IMR-90 (cell line): ENCODE measurements at regions not wholly inside any gene's neighbourhood (a gene's known extent, or its start where the extent isn't known, plus 50 kb on each side); places are given as distances from the start of the nearest gene placed in this dataset.

Experiments used
- ATAC-seq: fragments of 200-7000 bp; cut with Tn5 transposase; 2 replicates; pipeline ENCODE4 v1.9.1; 2020; ENCODE audit warnings: low read depth, mild to moderate bottlenecking, moderate library complexity
- BruUV-seq: library from RNA; stranded (reverse); fragments of 400-500 nt; replicated peaks from 2 replicates; lab custom pipeline; 2021; lab: Mats Ljungman, UMichigan
- CTCF ChIA-PET: fragments of 300-600 bp; formaldehyde crosslinking; extraction: SDS; loops from one replicate; lab custom pipeline; 2021; ENCODE audit warnings: antibody characterized with exemption; lab: Yijun Ruan, JAX
- POLR2A ChIA-PET: fragments of 300-600 bp; sonication (Branson Sonifier 250); formaldehyde crosslinking; loops from one replicate; lab custom pipeline; 2022; ENCODE audit warnings: antibody characterized with exemption; ENCODE audit not compliant: unreplicated experiment; lab: Charles Lee
- DNase-seq: peaks from one replicate; pipeline ENCODE4 v3.0.0; 2013
- H2AFZ ChIP-seq: replicated peaks from 2 replicates; pipeline ENCODE3; 2013; ENCODE audit warnings: low read length, mild to moderate bottlenecking; ENCODE audit not compliant: poor library complexity
- H2AK5ac ChIP-seq: 2 replicates; pipeline ENCODE4 v1.6.1; 2013; ENCODE audit warnings: low read depth, low read length, inconsistent platforms
- H2AK9ac ChIP-seq: replicated peaks from 2 replicates; pipeline ENCODE3; 2013; ENCODE audit warnings: mild to moderate bottlenecking, low read depth, low read length, moderate library complexity; ENCODE audit not compliant: poor library complexity
- H2BK120ac ChIP-seq: 2 replicates; pipeline ENCODE4 v1.6.1; 2013; ENCODE audit warnings: low read depth, low read length, inconsistent platforms
- H2BK15ac ChIP-seq: 3 replicates; pipeline ENCODE4 v1.6.1; 2013; ENCODE audit warnings: low read depth, low read length, inconsistent platforms
- H2BK20ac ChIP-seq: 2 replicates; pipeline ENCODE4 v1.6.1; 2013; ENCODE audit warnings: low read depth, mild to moderate bottlenecking, inconsistent platforms, low read length, moderate library complexity
- H2BK5ac ChIP-seq: 2 replicates; pipeline ENCODE4 v1.6.1; 2013; ENCODE audit warnings: mild to moderate bottlenecking, low read depth, low read length, inconsistent platforms; ENCODE audit not compliant: poor library complexity, severe bottlenecking
- H3K14ac ChIP-seq: replicated peaks from 2 replicates; pipeline ENCODE4 v1.6.1; 2013; ENCODE audit warnings: low read depth, low read length, inconsistent platforms
- H3K18ac ChIP-seq: 2 replicates; pipeline ENCODE4 v1.6.1; 2013; ENCODE audit warnings: low read depth, low read length, control low read depth
- H3K23ac ChIP-seq: 2 replicates; pipeline ENCODE4 v1.6.1; 2013; ENCODE audit warnings: low read depth, low read length, inconsistent platforms
- H3K27ac ChIP-seq: 2 replicates; pipeline ENCODE4 v1.5.1; 2013; ENCODE audit warnings: mild to moderate bottlenecking, control low read depth, low read length; ENCODE audit not compliant: insufficient read depth
- H3K27me3 ChIP-seq: 2 replicates; pipeline ENCODE4 v1.6.1; 2013; ENCODE audit warnings: low read length; ENCODE audit not compliant: control insufficient read depth, insufficient read depth
- H3K36me3 ChIP-seq: 2 replicates; pipeline ENCODE4 v1.6.1; 2013; ENCODE audit warnings: low read length, mixed read lengths; ENCODE audit not compliant: control insufficient read depth, insufficient read depth
- H3K4ac ChIP-seq: 2 replicates; pipeline ENCODE4 v1.6.1; 2013; ENCODE audit warnings: low read depth, low read length, inconsistent platforms
- H3K4me1 ChIP-seq: 2 replicates; pipeline ENCODE4 v1.6.1; 2013; ENCODE audit warnings: low read length, mixed read lengths; ENCODE audit not compliant: control insufficient read depth, insufficient read depth
- H3K4me2 ChIP-seq: 2 replicates; pipeline ENCODE4 v1.6.1; 2013; ENCODE audit warnings: low read depth, mild to moderate bottlenecking, control low read depth, low read length, moderate library complexity
- H3K4me3 ChIP-seq: 2 replicates; pipeline ENCODE4 v1.5.1; 2013; ENCODE audit warnings: low read depth, mild to moderate bottlenecking, control low read depth, low read length, moderate library complexity; ENCODE audit not compliant: insufficient read depth
- H3K56ac ChIP-seq: 2 replicates; pipeline ENCODE4 v1.6.1; 2013; ENCODE audit warnings: low read length, inconsistent platforms; ENCODE audit not compliant: insufficient read depth; ENCODE audit errors: extremely low read depth
- H3K79me1 ChIP-seq, 2 experiments: 2 replicates each; pipeline ENCODE4 v1.6.1; 2013; ENCODE audit warnings: low read length in 2 of 2, inconsistent platforms in 1 of 2, low read depth in 1 of 2
- H3K9ac ChIP-seq: 2 replicates; pipeline ENCODE4 v1.6.1; 2013; ENCODE audit warnings: low read depth, low read length, control low read depth
- H3K9me1 ChIP-seq: 2 replicates; pipeline ENCODE4 v1.6.1; 2013; ENCODE audit warnings: low read length, inconsistent platforms; ENCODE audit not compliant: insufficient read depth
- H3K9me3 ChIP-seq: 2 replicates; pipeline ENCODE4 v1.6.1; 2013; ENCODE audit warnings: low read length; ENCODE audit not compliant: control insufficient read depth, insufficient read depth
- H4K20me1 ChIP-seq: 2 replicates; pipeline ENCODE4 v1.6.1; 2013; ENCODE audit warnings: low read length, inconsistent platforms; ENCODE audit not compliant: insufficient read depth
- H4K5ac ChIP-seq: 2 replicates; pipeline ENCODE4 v1.6.1; 2013; ENCODE audit warnings: mild to moderate bottlenecking, low read depth, low read length, control low read depth
- H4K8ac ChIP-seq, 2 experiments: 2 replicates each; pipeline ENCODE4 v1.6.1; 2013; ENCODE audit warnings: low read depth in 2 of 2, low read length in 2 of 2, control low read depth in 1 of 2, inconsistent platforms in 1 of 2
- H4K91ac ChIP-seq: 2 replicates; pipeline ENCODE4 v1.6.1; 2013; ENCODE audit warnings: low read depth, low read length, inconsistent platforms; ENCODE audit not compliant: insufficient read depth
- CEBPB ChIP-seq: IDR thresholded peaks from 2 replicates; pipeline ENCODE4 v1.6.1; 2012; ENCODE audit warnings: low read depth, low read length, improper control_type of control experiment
- WGBS, 2 experiments: methylation state at CpG; one replicate each; pipeline versions ENCODE4 v1.1.5 to v1.1.7; 2013; ENCODE audit warnings: missing lambda C conversion rate in 2 of 2; ENCODE audit not compliant: insufficient read length in 1 of 2; ENCODE audit errors: extremely low coverage in 2 of 2; 5-methylcytosine and 5-hydroxymethylcytosine counted together
- dilution Hi-C: fragments of 300-500 bp; cut with HindIII; formaldehyde crosslinking; loops from one replicate; pipeline ENCODE4 v1.14.3; 2018; ENCODE audit warnings: low sequenced_read_pairs; ENCODE audit not compliant: unreplicated experiment
- in situ Hi-C: fragments of 300-500 bp; cut with MboI; formaldehyde crosslinking; loops from 3 replicates; pipeline ENCODE4 v1.14.3; 2019; ENCODE audit warnings: low sequenced_read_pairs, inconsistent platforms, mixed read lengths
- intact Hi-C: fragments of 100-400 bp; cut with micrococcal nuclease; formaldehyde crosslinking; loops from 2 replicates; pipeline ENCODE4 v1.10.0; 2022
- TF ChIP-seq, protein P1 (sequence below): fragments of 150-350 bp; IDR thresholded peaks from 2 replicates; pipeline ENCODE4 v1.6.1; 2017; ENCODE audit warnings: mild to moderate bottlenecking, antibody characterized with exemption, low read length, low read depth

GRCh38 chr13:39251340-39251739 lies 213.1 kb downstream of the NHLRC3 start:
- Histone ChIP-seq H3K9me3 (no peaks in the 10 kb centered on the region), H3K36me3 (no peaks in the 10 kb centered on the region), H3K18ac (no peak overlapping the region), H3K56ac (no peak overlapping the region), H3K27ac (no peak overlapping the region), H2AK5ac (no peak overlapping the region), H2BK120ac (no peak overlapping the region), H2BK5ac (no peak overlapping the region), H3K14ac (no peak overlapping the region), H2BK15ac (no peak overlapping the region), H2AK9ac (no peak overlapping the region), H3K4ac (no peak overlapping the region), H3K27me3 (peaks cover 4% of the 10 kb centered on the region; the same call in 1 of the 2 replicates), H3K79me1 (no peaks in the 10 kb centered on the region), H4K20me1 (no peaks in the 10 kb centered on the region), H4K8ac (no peak overlapping the region), H3K4me2 (no peak overlapping the region), H2BK20ac (no peak overlapping the region), H4K5ac (no peak overlapping the region), H3K23ac (no peak overlapping the region), H3K9me1 (no peaks in the 10 kb centered on the region), H3K4me1 (no peaks in the 10 kb centered on the region), H2AFZ (no peak overlapping the region), H3K4me3 (no peak overlapping the region), H4K91ac (no peak overlapping the region), H3K9ac (no peak overlapping the region)
- no peak for DNase-seq
- WGBS, 2 experiments: no CpG with 5 or more reads among the region's 8 CpGs
- intact Hi-C loops: no loop called here
- no TSS peak for BruUV-seq
- POLR2A ChIA-PET: no interaction called here
- CTCF ChIA-PET: no interaction called here
- in situ Hi-C loops: no loop called here
- ATAC-seq: no peak
- dilution Hi-C loops: no loop called here
- TF ChIP-seq, protein P1, sequence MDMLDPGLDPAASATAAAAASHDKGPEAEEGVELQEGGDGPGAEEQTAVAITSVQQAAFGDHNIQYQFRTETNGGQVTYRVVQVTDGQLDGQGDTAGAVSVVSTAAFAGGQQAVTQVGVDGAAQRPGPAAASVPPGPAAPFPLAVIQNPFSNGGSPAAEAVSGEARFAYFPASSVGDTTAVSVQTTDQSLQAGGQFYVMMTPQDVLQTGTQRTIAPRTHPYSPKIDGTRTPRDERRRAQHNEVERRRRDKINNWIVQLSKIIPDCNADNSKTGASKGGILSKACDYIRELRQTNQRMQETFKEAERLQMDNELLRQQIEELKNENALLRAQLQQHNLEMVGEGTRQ: no peak
- TF ChIP-seq CEBPB: peak; percentile 80
